AG04450 (cell line): ENCODE measurements at regions not wholly inside any gene's neighbourhood (a gene's known extent, or its start where the extent isn't known, plus 50 kb on each side); places are given as distances from the start of the nearest gene placed in this dataset.

Experiments
- CTCF ChIA-PET: fragments of 300-600, 350-600 bp; formaldehyde crosslinking; extraction: SDS; loops from one replicate; lab custom pipeline; 2022; ENCODE audit warnings: antibody characterized with exemption, inconsistent platforms; lab: Charles Lee
- POLR2A ChIA-PET: fragments of 350-600 bp; formaldehyde crosslinking; extraction: SDS; loops from one replicate; lab custom pipeline; 2021; ENCODE audit warnings: antibody characterized with exemption, inconsistent platforms; lab: Yijun Ruan, JAX
- DNase-seq: peaks from one replicate; pipeline ENCODE4 v3.0.0-alpha.2; 2011; ENCODE audit warnings: low read depth, low spot score
- H3K27ac ChIP-seq: one replicate; pipeline ENCODE4 v1.5.1; 2012; ENCODE audit warnings: low read depth, low read length, control low read depth
- H3K27me3 ChIP-seq: one replicate; pipeline ENCODE4 v1.6.0; 2012; ENCODE audit warnings: low read length; ENCODE audit not compliant: control insufficient read depth, insufficient read depth
- H3K4me3 ChIP-seq: 2 replicates; pipeline ENCODE4 v1.5.1; 2011; ENCODE audit warnings: mild to moderate bottlenecking, low read depth, low read length, control low read depth
- H3K9me3 ChIP-seq: 2 replicates; pipeline ENCODE4 v1.5.1; 2012; ENCODE audit warnings: low read length; ENCODE audit not compliant: control insufficient read depth, insufficient read depth
- CTCF ChIP-seq: IDR thresholded peaks from 2 replicates; pipeline ENCODE4 v1.5.1; 2011; ENCODE audit warnings: low read depth, low read length, control low read depth, inconsistent platforms

- ChIA-PET CTCF (interaction anchor here (0.6 kb wide), 1 partner anchor 271 kb away, joined by 5 read pairs; no protein-coding TSS in a partner anchor), POLR2A (no interaction called here)
- DNase-seq = no peak
- no peak overlapping the region for H3K4me3 ChIP-seq
- no peak overlapping the region for H3K27ac ChIP-seq
- no peak for TF ChIP-seq CTCF
- H3K27me3 ChIP-seq = peaks cover 6% of the 10 kb centered on the region
- H3K9me3 ChIP-seq = no peaks in the 10 kb centered on the region; the same call in 1 of the 2 replicates
Measured at GRCh38 chr11:129699711-129700304, 115.8 kb upstream of the TMEM45B start.

GRCh38 chr11:129700701-129701100 is 114.9 kb upstream of the TMEM45B start:
- no peak for TF ChIP-seq CTCF
- H3K4me3 ChIP-seq = no peak overlapping the region
- peaks cover 6% of the 10 kb centered on the region for H3K27me3 ChIP-seq
- ChIA-PET POLR2A (no interaction called here), CTCF (no interaction called here)
- no peak for DNase-seq
- H3K27ac ChIP-seq = no peak overlapping the region
- no peaks in the 10 kb centered on the region; the same call in 1 of the 2 replicates for H3K9me3 ChIP-seq

GRCh38 chr11:129701706-129702105 is 113.9 kb upstream of the TMEM45B start:
- CTCF ChIA-PET = no interaction called here
- Histone ChIP-seq H3K27ac (no peak overlapping the region), H3K4me3 (no peak overlapping the region), H3K27me3 (peaks cover 6% of the 10 kb centered on the region), H3K9me3 (no peaks in the 10 kb centered on the region; the same call in 1 of the 2 replicates)
- POLR2A ChIA-PET = no interaction called here
- DNase-seq = no peak
- no peak for TF ChIP-seq CTCF

GRCh38 chr11:129702410-129703398 is 112.9 kb upstream of the TMEM45B start:
- POLR2A ChIA-PET = no interaction called here
- no peak for TF ChIP-seq CTCF
- CTCF ChIA-PET = no interaction called here

GRCh38 chr11:129703846-129704245 is 111.8 kb upstream of the TMEM45B start:
- Histone ChIP-seq H3K27ac (no peak overlapping the region), H3K9me3 (no peaks in the 10 kb centered on the region; the same call in 1 of the 2 replicates), H3K27me3 (peaks cover 3% of the 10 kb centered on the region), H3K4me3 (no peak overlapping the region)
- no peak for TF ChIP-seq CTCF
- CTCF ChIA-PET = no interaction called here
- no peak for DNase-seq
- POLR2A ChIA-PET = no interaction called here

More at GRCh38 chr11:129702410-129703398, 112.9 kb upstream of the TMEM45B start:
- Histone ChIP-seq H3K9me3 (no peaks in the 10 kb centered on the region; the same call in 1 of the 2 replicates), H3K27me3 (peaks cover 6% of the 10 kb centered on the region), H3K27ac (no peak overlapping the region), H3K4me3 (no peak overlapping the region)
- no peak for DNase-seq
